ENCODE measurements at regions not wholly inside any gene's neighbourhood (a gene's known extent, or its start where the extent isn't known, plus 50 kb on each side); places are given as distances from the start of the nearest gene placed in this dataset.

- H3K14ac ChIP-seq (ENCODE audit: insufficient read length) = no peak overlapping the region
- no peak overlapping the region for H4K5ac ChIP-seq (ENCODE audit: insufficient read length, low read depth, low read length)
- H3K23me2 ChIP-seq (ENCODE audit: low read depth, low read length) = no peaks in the 10 kb centered on the region
- 79% methylated on average over 1 of the region's 1 CpG; no CpG with 5 or more reads in 1 of the 2 experiments for WGBS, 2 experiments (ENCODE audit: extremely low coverage in 1 of 2, insufficient coverage in 1 of 2, insufficient read length in 1 of 2, insufficient replicate concordance in 2 of 2, low coverage in 1 of 2, low lambda C conversion rate in 2 of 2, missing lambda C conversion rate in 1 of 2)
- no peak overlapping the region for H4K91ac ChIP-seq (replicated peaks; ENCODE audit: insufficient read length, low read length)
- H3K79me1 ChIP-seq (ENCODE audit: low read depth, low read length) = no peaks in the 10 kb centered on the region
- no peak overlapping the region for H3K23ac ChIP-seq (ENCODE audit: insufficient read length)
- ChIA-PET CTCF (ENCODE audit: partially characterized antibody) (interaction anchor here (0.7 kb wide), 1 partner anchor 334 kb away, joined by 3 read pairs; no protein-coding TSS in a partner anchor), POLR2A (ENCODE audit: partially characterized antibody) (no interaction called here)
- H2AFZ ChIP-seq (ENCODE audit: low read length) = no peak overlapping the region
- H2BK20ac ChIP-seq (ENCODE audit: low read length) = no peak overlapping the region
- no peaks in the 10 kb centered on the region for H4K20me1 ChIP-seq (replicated peaks in 1 of 2; ENCODE audit: control insufficient read depth in 1 of 2, insufficient read depth in 2 of 2, low read length in 2 of 2)
- no peak overlapping the region for H2BK12ac ChIP-seq (ENCODE audit: low read depth, low read length)
- H3K79me2 ChIP-seq (ENCODE audit: control insufficient read depth in 1 of 2, insufficient read depth in 2 of 2, low read length in 2 of 2) = no peaks in the 10 kb centered on the region
- FAIRE-seq = no peak
- no peaks in the 10 kb centered on the region for H3K36me3 ChIP-seq (ENCODE audit: control insufficient read depth in 2 of 4, insufficient read depth in 4 of 4, low read length in 3 of 4)
- TF ChIP-seq ATF3 (IDR thresholded peaks at IDR 0.05; ENCODE audit: insufficient read depth, low read depth, low read length) (no peak), POLR2AphosphoS5 (IDR thresholded peaks at IDR 0.05; ENCODE audit: low read depth, low read length) (no peak), SRF (IDR thresholded peaks at IDR 0.05; ENCODE audit: low read depth, low read length) (no peak)
- peaks cover 0 to 6% (median 3%) of the 10 kb centered on the region in 4 experiments; a peak in 3 of 7 replicates for H3K4me1 ChIP-seq (replicated peaks in 1 of 4; ENCODE audit: control insufficient read depth in 3 of 4, insufficient read depth in 4 of 4, low read length in 3 of 4)
- H3K4me3 ChIP-seq (ENCODE audit: extremely low read depth in 1 of 4, insufficient read depth in 2 of 4, low read depth in 3 of 4, low read length in 4 of 4) = no peak overlapping the region
- H3K9ac ChIP-seq (replicated peaks in 1 of 4; ENCODE audit: extremely low read depth in 1 of 4, low read depth in 3 of 4, low read length in 3 of 4) = no peak overlapping the region
- H2BK15ac ChIP-seq (ENCODE audit: low read length) = no peak overlapping the region
- no peak overlapping the region for H4K8ac ChIP-seq (ENCODE audit: extremely low read depth, insufficient read depth, low read length)
- H3K27ac ChIP-seq (ENCODE audit: low read depth, low read length) = no peak overlapping the region
- H3K18ac ChIP-seq (ENCODE audit: extremely low read depth, low read length) = no peak overlapping the region
- H2BK120ac ChIP-seq (replicated peaks; ENCODE audit: low read depth, low read length) = no peak overlapping the region
- H3K27me3 ChIP-seq (replicated peaks in 1 of 4; ENCODE audit: control insufficient read depth in 3 of 4, extremely low read depth in 1 of 4, insufficient read depth in 3 of 4, low read length in 3 of 4) = no peaks in the 10 kb centered on the region
- no peak overlapping the region for H3K56ac ChIP-seq (replicated peaks; ENCODE audit: insufficient read length, low read depth, low read length)
- H2BK5ac ChIP-seq (ENCODE audit: low read depth, low read length) = no peak overlapping the region
- H3K4me2 ChIP-seq (ENCODE audit: insufficient read depth in 1 of 2, low read depth in 2 of 2, low read length in 2 of 2) = no peak overlapping the region
- H2AK5ac ChIP-seq (ENCODE audit: low read depth, low read length) = no peak overlapping the region
- no peaks in the 10 kb centered on the region for H3K9me3 ChIP-seq (ENCODE audit: insufficient read depth in 2 of 2, low read depth in 1 of 2, low read length in 1 of 2)
- no peak overlapping the region for H3K4ac ChIP-seq (replicated peaks; ENCODE audit: insufficient read length, low read depth, low read length)
- DNase-seq (ENCODE audit: low read depth in 1 of 2, low spot score in 2 of 2) = no peak
Observed at GRCh38 chr13:54206626-54207025, 1178.0 kb downstream of the OLFM4 start.

Measured in H1 (cell line).